SK-N-MC (cell line): ENCODE measurements at regions not wholly inside any gene's neighbourhood (a gene's known extent, or its start where the extent isn't known, plus 50 kb on each side); places are given as distances from the start of the nearest gene placed in this dataset.

Experiments used
- EZH2 ChIP-seq: fragments of 200-600 bp; sonication (generic); IDR thresholded peaks from one replicate; pipeline ENCODE4 v1.6.1; 2017; ENCODE audit warnings: antibody characterized with exemption
- POLR2AphosphoS5 ChIP-seq: IDR thresholded peaks from 2 replicates; pipeline ENCODE4 v1.6.1; 2012; ENCODE audit warnings: mild to moderate bottlenecking, low read depth, low read length, borderline replicate concordance

DNA sequence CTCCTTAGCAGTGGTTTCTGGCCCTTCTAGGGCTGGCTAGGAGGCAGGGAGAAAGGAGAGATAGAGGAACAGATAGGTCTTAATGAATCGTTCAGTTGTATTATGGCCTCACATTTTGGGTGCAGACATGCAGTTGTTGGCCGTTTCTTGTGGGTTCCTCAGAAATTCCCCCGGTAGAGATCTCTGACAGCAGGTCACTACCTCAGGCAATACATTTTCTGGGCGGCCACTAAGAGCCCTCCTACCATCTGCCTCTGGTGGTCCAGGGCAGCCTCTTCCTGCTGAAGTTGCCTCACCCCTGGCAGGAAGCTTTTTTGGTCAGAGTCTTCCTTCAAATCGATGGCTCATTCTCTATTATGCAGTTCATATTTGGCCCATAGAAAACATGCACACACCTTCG lies 266.1 kb downstream of the SV2B start:
- TF ChIP-seq POLR2AphosphoS5 (no peak), EZH2 (no peak)
